Ramos (cell line): ENCODE measurements at regions not wholly inside any gene's neighbourhood (a gene's known extent, or its start where the extent isn't known, plus 50 kb on each side); places are given as distances from the start of the nearest gene placed in this dataset.
"Not testable (repeated sequence)": the region's sequence is repeated elsewhere in the genome, so short reads cannot be mapped to it uniquely, and the experiment has no call there.

Experiments used
- in situ Hi-C: fragments of 300-500 bp; cut with MboI; formaldehyde crosslinking; loops from one replicate; pipeline ENCODE4 v1.14.3; 2022; ENCODE audit warnings: low sequenced_read_pairs; ENCODE audit not compliant: unreplicated experiment

- in situ Hi-C loops = no loop called here
Measured at GRCh38 chr11:13128354-13128753, 119.2 kb downstream of the RASSF10 start.

- in situ Hi-C loops = no loop called here
Measured at GRCh38 chr11:13134066-13134465, 125.0 kb downstream of the RASSF10 start.

- in situ Hi-C loops = no loop called here
Measured at GRCh38 chr11:13134886-13135285, 125.8 kb downstream of the RASSF10 start.

- in situ Hi-C loops = no loop called here
Measured at GRCh38 chr11:13135385-13136271, 126.5 kb downstream of the RASSF10 start.

GRCh38 chr11:13136272-13136596, 127.1 kb downstream of the RASSF10 start:
- in situ Hi-C loops = no loop called here

- in situ Hi-C loops = no loop called here
Measured at GRCh38 chr11:13137844-13138301, 128.8 kb downstream of the RASSF10 start.

- in situ Hi-C loops = not testable (repeated sequence)
Measured at GRCh38 chr11:13139085-13139484, 130.0 kb downstream of the RASSF10 start.

- in situ Hi-C loops = no loop called here
Measured at GRCh38 chr11:13140028-13140870, 131.1 kb downstream of the RASSF10 start.

- in situ Hi-C loops = no loop called here
Measured at GRCh38 chr11:13140873-13141655, 131.9 kb downstream of the RASSF10 start.

GRCh38 chr11:13141731-13142709, 132.9 kb downstream of the RASSF10 start:
- in situ Hi-C loops = no loop called here

GRCh38 chr11:13143486-13144297, 133.9 kb upstream of the BMAL1 start:
- in situ Hi-C loops = no loop called here

GRCh38 chr11:13145461-13145860, 132.1 kb upstream of the BMAL1 start:
- in situ Hi-C loops = no loop called here

GRCh38 chr11:13149991-13150390, 127.6 kb upstream of the BMAL1 start:
- in situ Hi-C loops = no loop called here

GRCh38 chr11:13150487-13150886, 127.1 kb upstream of the BMAL1 start:
- in situ Hi-C loops = no loop called here

GRCh38 chr11:13152264-13152663, 125.3 kb upstream of the BMAL1 start:
- in situ Hi-C loops = no loop called here

GRCh38 chr11:13152736-13153541, 124.7 kb upstream of the BMAL1 start:
- in situ Hi-C loops = no loop called here

- in situ Hi-C loops = not testable (repeated sequence)
Measured at GRCh38 chr11:13154374-13154773, 123.2 kb upstream of the BMAL1 start.

GRCh38 chr11:13160346-13160745, 117.2 kb upstream of the BMAL1 start:
- in situ Hi-C loops = no loop called here
